Endodermal cell (in vitro differentiated cells): ENCODE measurements at regions not wholly inside any gene's neighbourhood (a gene's known extent, or its start where the extent isn't known, plus 50 kb on each side); places are given as distances from the start of the nearest gene placed in this dataset.

ENCODE experiments used
- DNase-seq: peaks from one replicate; pipeline ENCODE4 v3.0.0-alpha.2; 2017
- H3K27ac ChIP-seq: 2 replicates; pipeline ENCODE4 v1.5.1; 2013; ENCODE audit warnings: mild to moderate bottlenecking, low read depth, low read length, moderate library complexity
- H3K27me3 ChIP-seq: 2 replicates; pipeline ENCODE4 v1.6.1; 2013; ENCODE audit warnings: mild to moderate bottlenecking, low read length, moderate library complexity; ENCODE audit not compliant: insufficient read depth, control insufficient read depth, poor library complexity, severe bottlenecking
- H3K36me3 ChIP-seq: 2 replicates; pipeline ENCODE4 v1.7.0; 2013; ENCODE audit warnings: mild to moderate bottlenecking, low read length, moderate library complexity; ENCODE audit not compliant: control insufficient read depth, insufficient read depth
- H3K4me1 ChIP-seq: one replicate; pipeline ENCODE4 v1.7.0; 2013; ENCODE audit warnings: low read length; ENCODE audit not compliant: control insufficient read depth, insufficient read depth
- H3K4me3 ChIP-seq: 2 replicates; pipeline ENCODE4 v1.5.1; 2013; ENCODE audit warnings: mild to moderate bottlenecking, low read length, moderate library complexity
- H3K9ac ChIP-seq: 2 replicates; pipeline ENCODE4 v1.6.1; 2013; ENCODE audit warnings: mild to moderate bottlenecking, low read length, moderate library complexity; ENCODE audit not compliant: poor library complexity, severe bottlenecking; ENCODE audit errors: extremely low read depth
- H3K9me3 ChIP-seq: 2 replicates; pipeline ENCODE4 v1.6.1; 2013; ENCODE audit warnings: mild to moderate bottlenecking, low read length, moderate library complexity; ENCODE audit not compliant: control insufficient read depth
- H3K27ac Mint-ChIP-seq: 2 replicates; pipeline ENCODE4 v1.8.0; 2020; ENCODE audit warnings: mixed read lengths
- H3K27me3 Mint-ChIP-seq: 2 replicates; pipeline ENCODE4 v1.8.0; 2021; ENCODE audit warnings: mild to moderate bottlenecking, mixed read lengths; ENCODE audit not compliant: insufficient read depth
- H3K36me3 Mint-ChIP-seq: 2 replicates; pipeline ENCODE4 v1.8.0; 2020; ENCODE audit warnings: low read depth, mixed read lengths
- H3K4me1 Mint-ChIP-seq: 2 replicates; pipeline ENCODE4 v1.8.0; 2020; ENCODE audit warnings: mixed read lengths
- H3K4me3 Mint-ChIP-seq: 2 replicates; pipeline ENCODE4 v1.8.0; 2020; ENCODE audit warnings: mild to moderate bottlenecking, moderate library complexity, mixed read lengths
- H3K9me3 Mint-ChIP-seq: 2 replicates; pipeline ENCODE4 v1.8.0; 2020; ENCODE audit warnings: mild to moderate bottlenecking, mixed read lengths
- WGBS, 2 experiments: methylation state at CpG; one replicate each; pipeline versions ENCODE4 v1.1.5 to v1.1.7; 2013; ENCODE audit warnings: missing lambda C conversion rate in 2 of 2, mixed read lengths in 1 of 2; ENCODE audit not compliant: insufficient coverage in 1 of 2, insufficient read length in 1 of 2; 5-methylcytosine and 5-hydroxymethylcytosine counted together
- TF ChIP-seq, protein P1 (sequence below): fragments of 200-600 bp; sonication (generic); conservative IDR thresholded peaks from 2 replicates; pipeline ENCODE4 v1.5.0; 2021; ENCODE audit warnings: antibody characterized with exemption, mild to moderate bottlenecking

- no peaks in the 10 kb centered on the region for H3K36me3 ChIP-seq
- Mint-ChIP-seq H3K27ac (no peak overlapping the region), H3K36me3 (no peaks in the 10 kb centered on the region), H3K4me3 (no peak overlapping the region), H3K9me3 (no peaks in the 10 kb centered on the region), H3K27me3 (no peaks in the 10 kb centered on the region), H3K4me1 (no peaks in the 10 kb centered on the region)
- H3K4me1 ChIP-seq: no peaks in the 10 kb centered on the region
- WGBS, 2 experiments: no CpG with 5 or more reads among the region's 1 CpG
- H3K27me3 ChIP-seq: no peaks in the 10 kb centered on the region
- no peak overlapping the region for H3K27ac ChIP-seq
- DNase-seq: no peak
- no peaks in the 10 kb centered on the region for H3K9me3 ChIP-seq
- TF ChIP-seq, protein P1, sequence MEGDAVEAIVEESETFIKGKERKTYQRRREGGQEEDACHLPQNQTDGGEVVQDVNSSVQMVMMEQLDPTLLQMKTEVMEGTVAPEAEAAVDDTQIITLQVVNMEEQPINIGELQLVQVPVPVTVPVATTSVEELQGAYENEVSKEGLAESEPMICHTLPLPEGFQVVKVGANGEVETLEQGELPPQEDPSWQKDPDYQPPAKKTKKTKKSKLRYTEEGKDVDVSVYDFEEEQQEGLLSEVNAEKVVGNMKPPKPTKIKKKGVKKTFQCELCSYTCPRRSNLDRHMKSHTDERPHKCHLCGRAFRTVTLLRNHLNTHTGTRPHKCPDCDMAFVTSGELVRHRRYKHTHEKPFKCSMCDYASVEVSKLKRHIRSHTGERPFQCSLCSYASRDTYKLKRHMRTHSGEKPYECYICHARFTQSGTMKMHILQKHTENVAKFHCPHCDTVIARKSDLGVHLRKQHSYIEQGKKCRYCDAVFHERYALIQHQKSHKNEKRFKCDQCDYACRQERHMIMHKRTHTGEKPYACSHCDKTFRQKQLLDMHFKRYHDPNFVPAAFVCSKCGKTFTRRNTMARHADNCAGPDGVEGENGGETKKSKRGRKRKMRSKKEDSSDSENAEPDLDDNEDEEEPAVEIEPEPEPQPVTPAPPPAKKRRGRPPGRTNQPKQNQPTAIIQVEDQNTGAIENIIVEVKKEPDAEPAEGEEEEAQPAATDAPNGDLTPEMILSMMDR: no peak
- no peak overlapping the region for H3K9ac ChIP-seq
- H3K4me3 ChIP-seq: no peak overlapping the region
Measured at GRCh38 chr7:46716926-46717325, 795.9 kb upstream of the IGFBP3 start.

- Mint-ChIP-seq H3K27me3 (no peaks in the 10 kb centered on the region), H3K36me3 (no peaks in the 10 kb centered on the region), H3K4me1 (no peaks in the 10 kb centered on the region), H3K27ac (no peak overlapping the region), H3K9me3 (no peaks in the 10 kb centered on the region), H3K4me3 (no peak overlapping the region)
- no peak overlapping the region for H3K27ac ChIP-seq
- no peaks in the 10 kb centered on the region for H3K9me3 ChIP-seq
- WGBS, 2 experiments: 90 to 97% methylated on average over 1 of the region's 1 CpG
- DNase-seq: no peak
- H3K36me3 ChIP-seq: no peaks in the 10 kb centered on the region
- no peak overlapping the region for H3K9ac ChIP-seq
- TF ChIP-seq, protein P1: no peak
- H3K27me3 ChIP-seq: no peaks in the 10 kb centered on the region
- H3K4me1 ChIP-seq: no peaks in the 10 kb centered on the region
- no peak overlapping the region for H3K4me3 ChIP-seq
Measured at GRCh38 chr7:46715579-46715978, 794.5 kb upstream of the IGFBP3 start.

- H3K4me1 ChIP-seq: no peaks in the 10 kb centered on the region
- no peaks in the 10 kb centered on the region for H3K27me3 ChIP-seq
- H3K27ac Mint-ChIP-seq: no peak overlapping the region
- no peaks in the 10 kb centered on the region for H3K27me3 Mint-ChIP-seq
- no peaks in the 10 kb centered on the region for H3K9me3 Mint-ChIP-seq
- no peaks in the 10 kb centered on the region for H3K4me1 Mint-ChIP-seq
- H3K36me3 ChIP-seq: no peaks in the 10 kb centered on the region
- DNase-seq: no peak
- TF ChIP-seq, protein P1: no peak
- no peak overlapping the region for H3K9ac ChIP-seq
- H3K4me3 Mint-ChIP-seq: no peak overlapping the region
- no peaks in the 10 kb centered on the region for H3K36me3 Mint-ChIP-seq
- no peak overlapping the region for H3K27ac ChIP-seq
- no peaks in the 10 kb centered on the region for H3K9me3 ChIP-seq
- no peak overlapping the region for H3K4me3 ChIP-seq
Measured at GRCh38 chr7:46714904-46715303, 793.8 kb upstream of the IGFBP3 start.
